Coronary artery (tissue), 2 donors: ENCODE measurements at regions not wholly inside any gene's neighbourhood (a gene's known extent, or its start where the extent isn't known, plus 50 kb on each side); places are given as distances from the start of the nearest gene placed in this dataset.
"Not testable (repeated sequence)": the region's sequence is repeated elsewhere in the genome, so short reads cannot be mapped to it uniquely, and the experiment has no call there.

ENCODE experiments used
- DNase-seq: peaks from one replicate; pipeline ENCODE4 v3.0.0-alpha.2; 2017; ENCODE audit warnings: low spot score
- H3K27ac ChIP-seq, 2 donors: fragments of 200-600 bp; sonication (generic); one replicate each; pipeline ENCODE4 v1.5.1; 2016 to 2019
- H3K4me3 ChIP-seq: fragments of 200-600 bp; sonication (generic); 2 replicates; pipeline ENCODE4 v1.5.1; 2016; ENCODE audit warnings: mild to moderate bottlenecking, moderate library complexity
- CTCF ChIP-seq: fragments of 200-600 bp; sonication (generic); IDR thresholded peaks from one replicate; pipeline ENCODE4 v1.5.1; 2019; ENCODE audit warnings: antibody characterized with exemption

- Histone ChIP-seq H3K27ac (no peak overlapping the region), H3K4me3 (no peak overlapping the region)
- no peak for TF ChIP-seq CTCF
- DNase-seq: no peak
Observed at GRCh38 chr13:44678197-44678596, 102.1 kb upstream of the TSC22D1 start.

- no peak for DNase-seq
- no peak overlapping the region for H3K27ac ChIP-seq
- H3K4me3 ChIP-seq: no peak overlapping the region
- no peak for TF ChIP-seq CTCF
Observed at GRCh38 chr13:44676534-44676933, 100.4 kb upstream of the TSC22D1 start.

- no peak for DNase-seq
- Histone ChIP-seq H3K4me3 (no peak overlapping the region), H3K27ac (no peak overlapping the region)
- no peak for TF ChIP-seq CTCF
Observed at GRCh38 chr13:44669534-44669933, 93.4 kb upstream of the TSC22D1 start.

- no peak for TF ChIP-seq CTCF
- no peak for DNase-seq
- no peak overlapping the region for H3K4me3 ChIP-seq
- peak overlapping the region; percentile 11 to 65 for H3K27ac ChIP-seq
Observed at GRCh38 chr13:44668688-44669087, 92.6 kb upstream of the TSC22D1 start.

- peak overlapping the region; percentile 3 for H3K4me3 ChIP-seq
- TF ChIP-seq CTCF: no peak
- peak overlapping the region; percentile 11 to 65 for H3K27ac ChIP-seq
- no peak for DNase-seq
Observed at GRCh38 chr13:44667943-44668342, 91.8 kb upstream of the TSC22D1 start.

GRCh38 chr13:44666538-44666937 is 90.4 kb upstream of the TSC22D1 start:
- H3K27ac ChIP-seq, H3K4me3 ChIP-seq, DNase-seq: not testable (repeated sequence)

GRCh38 chr13:44664308-44664707 is 88.2 kb upstream of the TSC22D1 start:
- no peak for DNase-seq
- no peak for TF ChIP-seq CTCF
- no peak overlapping the region for H3K27ac ChIP-seq
- no peak overlapping the region for H3K4me3 ChIP-seq

- TF ChIP-seq CTCF: no peak
- H3K27ac ChIP-seq: no peak overlapping the region
- no peak for DNase-seq
- no peak overlapping the region for H3K4me3 ChIP-seq
Observed at GRCh38 chr13:44662515-44662914, 86.4 kb upstream of the TSC22D1 start.
